HepG2 (cell line): ENCODE measurements at regions not wholly inside any gene's neighbourhood (a gene's known extent, or its start where the extent isn't known, plus 50 kb on each side); places are given as distances from the start of the nearest gene placed in this dataset.

ENCODE experiments used
- ATAC-seq: fragments of 200-7000 bp; cut with Tn5 transposase; 3 replicates; pipeline ENCODE4 v1.9.1; 2020; ENCODE audit warnings: mild to moderate bottlenecking, moderate library complexity
- BruUV-seq: library from RNA; stranded (reverse); fragments of 400-500 nt; replicated peaks from 2 replicates; lab custom pipeline; 2021; lab: Mats Ljungman, UMichigan
- CTCF ChIA-PET: fragments of 300-600 bp; formaldehyde crosslinking; extraction: SDS; loops from one replicate; lab custom pipeline; 2021; ENCODE audit warnings: low total read pairs, inconsistent platforms, low intra/inter-chr PET ratio; lab: Yijun Ruan, JAX
- POLR2A ChIA-PET: fragments of 350-600 bp; sonication (Branson Sonifier 250); formaldehyde crosslinking; loops from one replicate; lab custom pipeline; 2020; ENCODE audit warnings: antibody characterized with exemption, inconsistent platforms; lab: Yijun Ruan, JAX
- DNase-seq: peaks from one replicate; pipeline ENCODE4 v3.0.0-alpha.2; 2015; ENCODE audit warnings: low spot score
- FAIRE-seq: peaks from 3 replicates; lab custom pipeline; 2011; peaks lifted over from hg19 to GRCh38; lab: Jason Lieb, UNC
- H2AFZ ChIP-seq: one replicate; pipeline ENCODE4 v1.6.1; 2011; ENCODE audit warnings: low read length, inconsistent platforms
- H3K27ac ChIP-seq: fragments of 300-600 bp; 3 replicates; pipeline ENCODE4 v1.8.0; 2011; ENCODE audit warnings: mixed run types, mild to moderate bottlenecking, mixed read lengths, low read length, inconsistent platforms; ENCODE audit not compliant: insufficient read depth; ENCODE audit errors: extremely low read length
- H3K27me3 ChIP-seq, 2 experiments: fragments of 200-600 bp in 1 of 2; 2 replicates in 1 of 2; 3 replicates in 1 of 2; pipeline versions ENCODE4 v1.6.0 to v1.8.0; 2011; ENCODE audit warnings: low read length in 2 of 2, mild to moderate bottlenecking in 2 of 2, moderate library complexity in 2 of 2, inconsistent platforms in 1 of 2; ENCODE audit not compliant: insufficient read depth in 2 of 2, control insufficient read depth in 1 of 2
- H3K36me3 ChIP-seq, 2 experiments: fragments of 200-600 bp in 1 of 2; replicated peaks in 1 of 2; 2 replicates in 1 of 2; 3 replicates in 1 of 2; pipeline versions ENCODE4 v1.5.1 to v1.8.0; 2011; ENCODE audit warnings: low read length in 2 of 2, inconsistent platforms in 1 of 2; ENCODE audit not compliant: insufficient read depth in 2 of 2, control insufficient read depth in 1 of 2
- H3K4me1 ChIP-seq: 2 replicates; pipeline ENCODE4 v1.5.1; 2012; ENCODE audit warnings: low read length, inconsistent platforms; ENCODE audit not compliant: insufficient read depth
- H3K4me2 ChIP-seq: 2 replicates; pipeline ENCODE4 v1.6.0; 2011; ENCODE audit warnings: low read depth, low read length, inconsistent platforms
- H3K4me3 ChIP-seq, 3 experiments: fragments of 200-600 bp in 1 of 3; sonication (generic), shearing (Covaris generic) in 1 of 3; replicated peaks in 1 of 3; 2 replicates each; pipeline ENCODE4 v1.5.1; 2011 to 2016; ENCODE audit warnings: low read length in 3 of 3, inconsistent platforms in 2 of 3, low read depth in 2 of 3, mild to moderate bottlenecking in 2 of 3, control low read depth in 1 of 3, mixed read lengths in 1 of 3; ENCODE audit not compliant: insufficient read depth in 1 of 3
- H3K79me2 ChIP-seq: one replicate; pipeline ENCODE4 v1.6.1; 2011; ENCODE audit warnings: low read length, inconsistent platforms; ENCODE audit not compliant: insufficient read depth
- H3K9ac ChIP-seq: 2 replicates; pipeline ENCODE4 v1.6.0; 2011; ENCODE audit warnings: mild to moderate bottlenecking, low read depth, low read length, inconsistent platforms; ENCODE audit not compliant: insufficient read depth
- H3K9me3 ChIP-seq: 2 replicates; pipeline ENCODE4 v1.5.1; 2012; ENCODE audit warnings: mild to moderate bottlenecking, low read length
- H4K20me1 ChIP-seq: 2 replicates; pipeline ENCODE4 v1.6.0; 2011; ENCODE audit warnings: inconsistent platforms, mild to moderate bottlenecking, low read length, moderate library complexity; ENCODE audit not compliant: insufficient read depth
- DNMT3B ChIP-seq: conservative IDR thresholded peaks from 2 replicates; pipeline ENCODE4 v1.6.1; 2016; ENCODE audit warnings: missing biosample characterization, control low read depth
- FOXK2 ChIP-seq: fragments of 450-650 bp; IDR thresholded peaks from 2 replicates; pipeline ENCODE4 v1.6.1; 2016
- HES4 ChIP-seq: sonication (generic); formaldehyde crosslinking; IDR thresholded peaks from 2 replicates; pipeline ENCODE4 v1.9.0; 2021; ENCODE audit warnings: mild to moderate bottlenecking, missing genetic modification reagents, borderline replicate concordance
- IKZF1 ChIP-seq: fragments of 450-650 bp; IDR thresholded peaks from 2 replicates; pipeline ENCODE4 v1.7.1; 2016
- MBNL3 ChIP-seq: fragments of 250-450 bp; sonication (Bioruptor Pico); conservative IDR thresholded peaks from 2 replicates; pipeline ENCODE4 v1.8.0; 2022; ENCODE audit warnings: mild to moderate bottlenecking, inconsistent platforms
- NAIF1 ChIP-seq: sonication (generic); formaldehyde crosslinking; IDR thresholded peaks from 2 replicates; pipeline ENCODE4 v1.5.0; 2020; ENCODE audit warnings: mild to moderate bottlenecking, missing genetic modification reagents, borderline replicate concordance
- NBN ChIP-seq: fragments of 450-650 bp; conservative IDR thresholded peaks from 2 replicates; pipeline ENCODE4 v1.6.1; 2017
- PHB2 ChIP-seq: fragments of 450-650 bp; IDR thresholded peaks from 2 replicates; pipeline ENCODE4 v1.6.1; 2018; ENCODE audit not compliant: partially characterized antibody
- SIN3A ChIP-seq: IDR thresholded peaks from 2 replicates; pipeline ENCODE4 v1.6.1; 2011; ENCODE audit warnings: low read depth, mild to moderate bottlenecking, control low read depth, low read length, borderline replicate concordance
- SOX6 ChIP-seq, 2 experiments: fragments of 450-650 bp in 1 of 2; sonication (generic) in 1 of 2; formaldehyde crosslinking in 1 of 2; IDR thresholded peaks; 2 replicates each; pipeline versions ENCODE4 v1.4.0 to v1.6.1; 2017 to 2020; ENCODE audit warnings: antibody characterized with exemption in 1 of 2, mild to moderate bottlenecking in 1 of 2, missing genetic modification reagents in 1 of 2
- SRSF9 ChIP-seq: fragments of 200-400 bp; formaldehyde crosslinking; IDR thresholded peaks from 2 replicates; pipeline ENCODE4 v1.6.1; 2018; ENCODE audit warnings: borderline replicate concordance, mild to moderate bottlenecking, low read depth, low read length; ENCODE audit not compliant: insufficient read depth, poor library complexity, severe bottlenecking
- TBP ChIP-seq: sonication (generic); formaldehyde crosslinking; IDR thresholded peaks from 2 replicates; pipeline ENCODE4 v1.5.0; 2020; ENCODE audit warnings: missing genetic modification reagents
- ZFP1 ChIP-seq: IDR thresholded peaks from 2 replicates; pipeline ENCODE4 v1.6.1; 2016
- ZNF138 ChIP-seq: sonication (generic); formaldehyde crosslinking; IDR thresholded peaks from 2 replicates; pipeline ENCODE4 v1.5.0; 2020; ENCODE audit warnings: mild to moderate bottlenecking, low read depth, missing genetic modification reagents
- ZNF180 ChIP-seq: sonication (generic); formaldehyde crosslinking; IDR thresholded peaks from 2 replicates; pipeline ENCODE4 v1.4.0; 2020; ENCODE audit warnings: low read depth, missing genetic modification reagents, borderline replicate concordance
- ZNF282 ChIP-seq: fragments of 450-650 bp; IDR thresholded peaks from 2 replicates; pipeline ENCODE4 v1.6.1; 2018; ENCODE audit not compliant: partially characterized antibody
- ZNF563 ChIP-seq: sonication (generic); formaldehyde crosslinking; IDR thresholded peaks from 2 replicates; pipeline ENCODE4 v1.8.0; 2022; ENCODE audit warnings: mild to moderate bottlenecking, moderate library complexity, missing genetic modification reagents
- ZNF768 ChIP-seq: sonication (generic); formaldehyde crosslinking; IDR thresholded peaks from 2 replicates; pipeline ENCODE4 v1.4.0; 2020; ENCODE audit warnings: missing genetic modification reagents
- ZNF776 ChIP-seq: sonication (generic); formaldehyde crosslinking; IDR thresholded peaks from 2 replicates; pipeline ENCODE4 v1.4.0; 2020; ENCODE audit warnings: mild to moderate bottlenecking, missing genetic modification reagents
- ZSCAN20 ChIP-seq: sonication (generic); formaldehyde crosslinking; IDR thresholded peaks from 2 replicates; pipeline ENCODE4 v1.4.0; 2020; ENCODE audit warnings: missing genetic modification reagents, mild to moderate bottlenecking, borderline replicate concordance
- WGBS: methylation state at CpG from one replicate; pipeline ENCODE4 v1.1.6; 2017; ENCODE audit warnings: low lambda C conversion rate; 5-methylcytosine and 5-hydroxymethylcytosine counted together
- in situ Hi-C: cut with HindIII; loops from 2 replicates; pipeline ENCODE4 v1.10.0; 2017; ENCODE audit warnings: low pct_unique_long_range_greater_than_20kb; ENCODE audit not compliant: extremely low pct_ligation_motif_present
- intact Hi-C: fragments of 100-400 bp; cut with micrococcal nuclease; formaldehyde crosslinking; loops from one replicate; pipeline ENCODE4 v1.10.0; 2022; ENCODE audit not compliant: unreplicated experiment

GRCh38 chr20:60242836-60243505, 284.7 kb downstream of the CDH26 start:
- ATAC-seq: no peak
- intact Hi-C loops: no loop called here

GRCh38 chr20:60244373-60245146, 286.3 kb downstream of the CDH26 start:
- BruUV-seq: no TSS peak
- no peaks in the 10 kb centered on the region for H3K36me3 ChIP-seq
- H3K27ac ChIP-seq: no peak overlapping the region
- H3K4me3 ChIP-seq: no peak overlapping the region
- WGBS: 2% methylated on average over 10 of the region's 10 CpGs
- ATAC-seq: no peak
- ChIA-PET POLR2A (no interaction called here), CTCF (no interaction called here)
- no peak for FAIRE-seq
- intact Hi-C loops: no loop called here
- DNase-seq: no peak
- H4K20me1 ChIP-seq: no peaks in the 10 kb centered on the region
- H3K4me2 ChIP-seq: no peak overlapping the region
- no peaks in the 10 kb centered on the region for H3K79me2 ChIP-seq
- TF ChIP-seq FOXK2: 0 out of 2 replicates have a peak, but pooled peaks have one; percentile 17
- TF ChIP-seq IKZF1: peak; percentile 58; the same call in 1 of the 2 replicates
- TF ChIP-seq SOX6 (IDR thresholded peaks at IDR 0.05): peak; percentile 88; the same call in 1 of the 2 replicates
- TF ChIP-seq SOX6 (CRISPR knock-in tag; IDR thresholded peaks at IDR 0.05): no peak
- TF ChIP-seq NBN: 0 out of 2 replicates have a peak, but pooled peaks have one; percentile 54
- TF ChIP-seq PHB2: peak; percentile 63
- TF ChIP-seq SRSF9: no peak
- TF ChIP-seq DNMT3B: no peak
- peak; percentile 30 for TF ChIP-seq ZNF282
- TF ChIP-seq, all 625 proteins: peak for 6
- no peak overlapping the region for H3K9ac ChIP-seq
- peaks cover 0 to 11% of the 10 kb centered on the region in 2 experiments; a peak in 1 of 5 replicates for H3K27me3 ChIP-seq
- H2AFZ ChIP-seq: no peak overlapping the region
- no peaks in the 10 kb centered on the region for H3K4me1 ChIP-seq
- H3K9me3 ChIP-seq: no peaks in the 10 kb centered on the region
- in situ Hi-C loops: no loop called here

More at GRCh38 chr20:60242836-60243505, 284.7 kb downstream of the CDH26 start:
- Histone ChIP-seq H3K9ac (no peak overlapping the region), H3K27ac (no peak overlapping the region), H3K27me3 (peaks cover 4 to 25% of the 10 kb centered on the region in 2 experiments; a peak in 3 of 5 replicates), H3K9me3 (no peaks in the 10 kb centered on the region), H3K79me2 (no peaks in the 10 kb centered on the region), H3K4me1 (no peaks in the 10 kb centered on the region), H4K20me1 (no peaks in the 10 kb centered on the region), H2AFZ (no peak overlapping the region), H3K4me3 (no peak overlapping the region)
- POLR2A ChIA-PET: no interaction called here
- DNase-seq: no peak
- BruUV-seq: no TSS peak
- 0% methylated on average over 4 of the region's 4 CpGs for WGBS
- TF ChIP-seq MBNL3 (CRISPR knock-in tag): no peak
- no peak for TF ChIP-seq TBP (CRISPR knock-in tag)
- TF ChIP-seq NAIF1 (CRISPR knock-in tag): no peak
- TF ChIP-seq SIN3A: no peak
- TF ChIP-seq ZNF138 (CRISPR knock-in tag): no peak
- TF ChIP-seq ZNF563 (CRISPR knock-in tag): no peak
- TF ChIP-seq ZSCAN20: no peak
- no peak for TF ChIP-seq ZFP1 (CRISPR knock-in tag)
- TF ChIP-seq ZNF180 (CRISPR knock-in tag): no peak
- TF ChIP-seq ZNF776 (CRISPR knock-in tag): no peak
- TF ChIP-seq HES4 (CRISPR knock-in tag): no peak
- TF ChIP-seq ZNF768 (CRISPR knock-in tag): no peak
- TF ChIP-seq, all 625 proteins: peak for 0
- CTCF ChIA-PET: no interaction called here
- in situ Hi-C loops: no loop called here
- FAIRE-seq: no peak
- no peaks in the 10 kb centered on the region for H3K36me3 ChIP-seq
- H3K4me2 ChIP-seq: no peak overlapping the region
